ENCODE measurements at regions not wholly inside any gene's neighbourhood (a gene's known extent, or its start where the extent isn't known, plus 50 kb on each side); places are given as distances from the start of the nearest gene placed in this dataset.
"Not testable (repeated sequence)": the region's sequence is repeated elsewhere in the genome, so short reads cannot be mapped to it uniquely, and the experiment has no call there.

DNA sequence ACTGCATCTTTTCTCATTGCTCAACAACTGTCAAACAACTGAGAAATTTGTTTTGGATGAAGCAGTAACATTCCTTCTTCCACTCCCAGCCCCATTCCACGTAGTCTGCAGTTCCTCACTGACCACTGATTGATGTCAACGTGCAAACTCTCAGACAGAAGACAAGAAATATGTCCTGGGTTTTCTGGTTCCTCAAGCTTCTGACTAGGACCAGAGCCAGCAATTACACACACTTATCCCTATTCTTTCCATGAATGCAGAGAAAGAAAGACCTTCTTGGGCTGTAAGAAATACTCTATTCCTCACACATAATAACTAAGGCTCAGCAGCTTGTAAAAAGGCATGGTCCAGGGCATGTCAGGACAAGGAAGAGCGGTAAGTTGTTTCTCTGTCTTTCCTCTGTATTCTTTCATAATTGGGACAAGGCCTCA is 790.1 kb upstream of the SLC35B3 start:
- no peak overlapping the region for H3K4me3 ChIP-seq (replicated peaks; ENCODE audit: low read depth, low read length)
- no peak for DNase-seq (ENCODE audit: extremely low read depth, low read depth)
- TF ChIP-seq, protein P1, sequence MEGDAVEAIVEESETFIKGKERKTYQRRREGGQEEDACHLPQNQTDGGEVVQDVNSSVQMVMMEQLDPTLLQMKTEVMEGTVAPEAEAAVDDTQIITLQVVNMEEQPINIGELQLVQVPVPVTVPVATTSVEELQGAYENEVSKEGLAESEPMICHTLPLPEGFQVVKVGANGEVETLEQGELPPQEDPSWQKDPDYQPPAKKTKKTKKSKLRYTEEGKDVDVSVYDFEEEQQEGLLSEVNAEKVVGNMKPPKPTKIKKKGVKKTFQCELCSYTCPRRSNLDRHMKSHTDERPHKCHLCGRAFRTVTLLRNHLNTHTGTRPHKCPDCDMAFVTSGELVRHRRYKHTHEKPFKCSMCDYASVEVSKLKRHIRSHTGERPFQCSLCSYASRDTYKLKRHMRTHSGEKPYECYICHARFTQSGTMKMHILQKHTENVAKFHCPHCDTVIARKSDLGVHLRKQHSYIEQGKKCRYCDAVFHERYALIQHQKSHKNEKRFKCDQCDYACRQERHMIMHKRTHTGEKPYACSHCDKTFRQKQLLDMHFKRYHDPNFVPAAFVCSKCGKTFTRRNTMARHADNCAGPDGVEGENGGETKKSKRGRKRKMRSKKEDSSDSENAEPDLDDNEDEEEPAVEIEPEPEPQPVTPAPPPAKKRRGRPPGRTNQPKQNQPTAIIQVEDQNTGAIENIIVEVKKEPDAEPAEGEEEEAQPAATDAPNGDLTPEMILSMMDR (IDR thresholded peaks at IDR 0.05; ENCODE audit: low read depth, low read length, missing control alignments) = no peak

DNA sequence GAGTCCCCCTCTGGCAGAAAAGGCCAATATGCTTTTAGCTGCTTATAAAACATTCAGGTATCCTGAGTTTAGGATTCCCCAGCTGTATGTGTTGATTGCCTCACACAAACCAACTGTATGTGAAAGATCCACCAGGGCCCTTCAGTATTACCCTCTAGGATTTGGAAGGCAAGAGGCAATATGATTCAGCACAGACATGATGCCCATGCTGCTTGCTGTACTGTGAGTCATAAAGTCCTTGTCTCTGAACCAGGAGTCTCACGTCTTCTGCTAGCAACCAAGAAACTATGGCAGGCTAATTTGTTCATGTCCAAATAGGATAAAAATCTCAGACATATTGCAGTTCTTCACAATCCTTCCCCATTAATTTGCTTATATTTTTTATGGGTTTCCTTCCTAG is 789.2 kb upstream of the SLC35B3 start:
- TF ChIP-seq, protein P1 (IDR thresholded peaks at IDR 0.05; ENCODE audit: low read depth, low read length, missing control alignments) = no peak
- DNase-seq (ENCODE audit: extremely low read depth, low read depth) = no peak
- no peak overlapping the region for H3K4me3 ChIP-seq (replicated peaks; ENCODE audit: low read depth, low read length)

DNA sequence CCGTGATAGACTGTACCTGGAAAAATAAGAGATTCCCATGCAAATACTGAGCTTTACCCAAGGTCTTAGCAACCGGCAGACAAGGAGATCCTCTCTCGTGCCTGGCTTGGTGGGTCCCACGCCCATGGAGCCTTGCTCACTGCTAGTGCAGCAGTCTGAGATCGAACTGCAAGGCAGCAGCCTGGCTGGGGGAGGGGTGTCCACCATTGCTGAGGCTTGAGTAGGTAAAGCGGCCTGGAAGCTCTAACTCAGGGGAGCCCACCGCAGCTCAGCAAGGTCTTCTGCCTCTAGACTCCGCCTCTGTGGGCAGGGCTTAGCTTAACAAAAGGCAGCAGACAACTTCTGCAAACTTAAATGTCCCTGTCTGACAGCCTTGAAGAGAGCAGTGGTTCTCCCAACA is 778.4 kb upstream of the SLC35B3 start:
- DNase-seq (ENCODE audit: extremely low read depth, low read depth); H3K4me3 ChIP-seq (replicated peaks; ENCODE audit: low read depth, low read length): not testable (repeated sequence)

DNA sequence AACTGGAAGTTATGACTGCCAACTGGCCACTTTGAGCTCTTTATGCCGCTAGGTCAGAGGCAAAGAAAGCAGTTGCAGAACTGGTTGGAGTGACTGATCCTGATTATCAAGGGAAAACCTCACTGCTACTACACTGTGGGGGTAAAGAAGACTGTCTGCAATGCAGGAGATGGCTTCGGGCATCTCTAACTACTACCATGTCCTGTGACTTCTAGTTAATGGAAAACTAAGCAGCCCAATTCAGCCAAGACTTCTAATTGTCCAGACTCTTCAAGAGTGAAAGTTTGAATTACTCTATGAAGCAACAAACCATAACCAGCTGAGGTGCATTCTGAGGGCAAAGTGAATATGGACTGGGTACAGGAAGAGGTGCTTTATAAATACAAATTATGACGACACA is 773.6 kb upstream of the SLC35B3 start:
- no peak overlapping the region for H3K4me3 ChIP-seq (replicated peaks; ENCODE audit: low read depth, low read length)
- TF ChIP-seq, protein P1 (IDR thresholded peaks at IDR 0.05; ENCODE audit: low read depth, low read length, missing control alignments) = no peak
- DNase-seq (ENCODE audit: extremely low read depth, low read depth) = no peak

DNA sequence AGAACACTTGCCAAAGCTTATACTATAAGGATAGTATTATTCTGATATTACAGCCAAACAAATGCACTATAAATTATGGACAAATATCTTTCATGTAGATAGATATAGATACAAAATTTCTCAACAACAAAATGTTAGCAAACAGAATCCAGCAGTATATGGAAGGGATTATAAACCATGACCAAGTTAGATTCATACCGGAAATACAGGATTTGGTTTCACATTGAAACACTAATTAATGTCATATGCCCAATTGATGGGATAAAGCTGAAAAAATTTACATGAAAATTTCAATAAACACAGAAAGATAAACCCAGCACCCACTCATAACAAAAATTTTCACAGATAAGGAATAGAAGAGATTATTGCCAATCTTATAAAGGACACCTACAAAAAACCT is 770.3 kb upstream of the SLC35B3 start:
- H3K4me3 ChIP-seq (replicated peaks; ENCODE audit: low read depth, low read length) = no peak overlapping the region
- DNase-seq (ENCODE audit: extremely low read depth, low read depth) = peak; percentile 29
- TF ChIP-seq, protein P1 (IDR thresholded peaks at IDR 0.05; ENCODE audit: low read depth, low read length, missing control alignments) = no peak

DNA sequence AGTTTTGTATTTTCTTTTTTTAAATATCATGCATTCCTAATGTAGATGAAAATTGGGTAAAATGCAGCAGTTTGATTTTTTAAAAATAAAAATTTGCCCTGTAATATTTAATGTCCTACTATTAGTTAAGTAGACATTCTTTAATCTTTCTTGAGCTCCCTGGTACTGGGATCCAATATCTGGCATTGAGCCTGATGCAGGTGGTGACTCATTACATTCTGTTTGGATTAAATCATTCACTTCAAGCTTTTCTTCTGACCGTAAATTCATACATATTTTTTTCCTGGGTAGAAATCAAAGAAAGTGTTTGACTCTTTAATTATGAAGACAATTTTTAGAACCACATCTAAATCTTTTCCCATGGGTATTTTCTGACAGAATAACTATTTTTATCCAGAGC is 768.8 kb upstream of the SLC35B3 start:
- peak; percentile 76 for DNase-seq (ENCODE audit: extremely low read depth, low read depth)
- TF ChIP-seq, protein P1 (IDR thresholded peaks at IDR 0.05; ENCODE audit: low read depth, low read length, missing control alignments) = no peak
- H3K4me3 ChIP-seq (replicated peaks; ENCODE audit: low read depth, low read length) = no peak overlapping the region

DNA sequence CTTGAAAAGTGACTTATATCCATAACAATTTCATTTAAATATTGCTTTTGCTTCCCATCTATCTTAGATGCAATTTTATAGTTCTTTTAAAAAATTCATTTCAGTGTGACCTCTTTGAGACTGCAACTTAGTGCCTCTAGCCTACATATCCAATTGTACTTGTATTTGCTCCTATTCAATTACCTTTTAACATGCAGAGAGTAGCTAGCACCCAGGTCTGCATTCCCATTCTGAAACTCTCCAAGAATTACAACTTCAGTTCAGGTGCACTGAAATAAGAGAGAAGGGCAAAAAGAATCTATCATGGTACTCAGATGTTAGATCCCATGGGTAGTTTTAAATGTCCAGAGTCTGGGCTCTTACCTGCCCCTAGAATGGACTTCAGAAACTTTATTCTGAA is 765.4 kb upstream of the SLC35B3 start:
- TF ChIP-seq, protein P1 (IDR thresholded peaks at IDR 0.05; ENCODE audit: low read depth, low read length, missing control alignments) = no peak
- no peak for DNase-seq (ENCODE audit: extremely low read depth, low read depth)
- no peak overlapping the region for H3K4me3 ChIP-seq (replicated peaks; ENCODE audit: low read depth, low read length)
